ENCODE measurements at regions not wholly inside any gene's neighbourhood (a gene's known extent, or its start where the extent isn't known, plus 50 kb on each side); places are given as distances from the start of the nearest gene placed in this dataset.

GRCh38 chr12:90188857-90189256 is 480.2 kb upstream of the ATP2B1 start:
- TF ChIP-seq CTCF (conservative IDR thresholded peaks at IDR 0.05 in 1 of 2, IDR thresholded peaks at IDR 0.05 in 1 of 2; ENCODE audit: low read depth in 1 of 2, low read length in 2 of 2) (no peak), EZH2 (IDR thresholded peaks at IDR 0.05; ENCODE audit: low read length, missing control alignments) (no peak)
